DND-41 (cell line): ENCODE measurements at regions not wholly inside any gene's neighbourhood (a gene's known extent, or its start where the extent isn't known, plus 50 kb on each side); places are given as distances from the start of the nearest gene placed in this dataset.

Experiments used
- ATAC-seq: fragments of 200-7000 bp; cut with Tn5 transposase; 3 replicates; pipeline ENCODE4 v1.9.1; 2021; ENCODE audit warnings: low read depth; ENCODE audit not compliant: insufficient read depth
- DNase-seq: peaks from one replicate; pipeline ENCODE4 v3.0.0-alpha.2; 2020
- H2AFZ ChIP-seq: 2 replicates; pipeline ENCODE4 v1.6.0; 2012; ENCODE audit warnings: low read depth, low read length
- H3K27ac ChIP-seq: 2 replicates; pipeline ENCODE4 v1.5.1; 2012; ENCODE audit warnings: low read length, inconsistent platforms
- H3K27me3 ChIP-seq: fragments of 200-600 bp; sonication (generic); 2 replicates; pipeline ENCODE4 v1.6.0; 2012; ENCODE audit warnings: low read length, mild to moderate bottlenecking, inconsistent platforms; ENCODE audit not compliant: insufficient read depth, poor library complexity
- H3K36me3 ChIP-seq: 2 replicates; pipeline ENCODE4 v1.5.1; 2012; ENCODE audit warnings: low read length, inconsistent platforms; ENCODE audit not compliant: insufficient read depth
- H3K4me1 ChIP-seq: 2 replicates; pipeline ENCODE4 v1.5.1; 2012; ENCODE audit warnings: mild to moderate bottlenecking, low read length; ENCODE audit not compliant: insufficient read depth
- H3K4me2 ChIP-seq: 2 replicates; pipeline ENCODE4 v1.6.0; 2012; ENCODE audit warnings: mild to moderate bottlenecking, moderate library complexity, low read length, inconsistent platforms; ENCODE audit not compliant: insufficient read depth
- H3K4me3 ChIP-seq, 2 experiments: fragments of 200-600 bp in 1 of 2; shearing (Covaris generic) in 1 of 2; 2 replicates each; pipeline ENCODE4 v1.5.1; 2012 to 2016; ENCODE audit warnings: inconsistent platforms in 2 of 2, low read length in 2 of 2, mild to moderate bottlenecking in 2 of 2, low read depth in 1 of 2, moderate library complexity in 1 of 2
- H3K79me2 ChIP-seq: 2 replicates; pipeline ENCODE4 v1.6.0; 2012; ENCODE audit warnings: low read length, inconsistent platforms; ENCODE audit not compliant: insufficient read depth
- H3K9ac ChIP-seq: 2 replicates; pipeline ENCODE4 v1.6.0; 2012; ENCODE audit warnings: low read depth, mild to moderate bottlenecking, inconsistent platforms, low read length, moderate library complexity
- H3K9me3 ChIP-seq: 2 replicates; pipeline ENCODE4 v1.5.1; 2012; ENCODE audit warnings: low read length, moderate library complexity, mild to moderate bottlenecking, inconsistent platforms; ENCODE audit not compliant: insufficient read depth, severe bottlenecking
- H4K20me1 ChIP-seq: 2 replicates; pipeline ENCODE4 v1.6.0; 2012; ENCODE audit warnings: low read length; ENCODE audit not compliant: insufficient read depth
- EZH2 ChIP-seq: IDR thresholded peaks from 3 replicates; pipeline ENCODE4 v1.6.1; 2012; ENCODE audit warnings: borderline replicate concordance, low read depth, mild to moderate bottlenecking, moderate library complexity, low read length, inconsistent platforms; ENCODE audit not compliant: severe bottlenecking
- TF ChIP-seq, protein P1 (sequence below): IDR thresholded peaks from 2 replicates; pipeline ENCODE4 v1.5.1; 2012; ENCODE audit warnings: borderline replicate concordance, low read length, moderate library complexity, mild to moderate bottlenecking; ENCODE audit not compliant: poor library complexity, severe bottlenecking; ENCODE audit errors: extremely low read depth

DNA sequence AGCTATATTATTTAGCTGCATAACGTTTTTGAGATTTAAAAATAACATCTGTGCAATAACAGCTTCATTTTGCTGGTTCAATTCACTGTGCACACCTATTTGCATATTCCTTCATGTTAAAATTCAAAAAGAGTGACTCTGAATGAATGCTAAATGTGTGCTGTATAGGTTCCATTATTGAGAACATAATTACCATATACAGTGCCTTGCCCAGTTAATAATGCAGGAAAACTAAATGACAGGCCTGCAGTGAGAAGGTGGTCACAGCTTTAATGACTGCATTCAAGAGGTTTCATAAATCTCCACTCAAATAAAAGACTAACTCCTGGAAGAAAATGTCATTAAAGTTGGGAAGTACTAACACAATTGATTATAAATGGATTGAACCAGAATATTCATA is 1183.2 kb upstream of the ADGRL3 start:
- no peak overlapping the region for H3K4me3 ChIP-seq
- H3K9me3 ChIP-seq = no peaks in the 10 kb centered on the region
- no peaks in the 10 kb centered on the region for H4K20me1 ChIP-seq
- no peaks in the 10 kb centered on the region for H3K4me1 ChIP-seq
- H3K27me3 ChIP-seq = no peaks in the 10 kb centered on the region
- H2AFZ ChIP-seq = no peak overlapping the region
- no peaks in the 10 kb centered on the region for H3K36me3 ChIP-seq
- H3K79me2 ChIP-seq = no peaks in the 10 kb centered on the region
- DNase-seq = no peak
- no peak overlapping the region for H3K4me2 ChIP-seq
- no peak overlapping the region for H3K9ac ChIP-seq
- H3K27ac ChIP-seq = no peak overlapping the region
- no peak for TF ChIP-seq EZH2
- TF ChIP-seq, protein P1, sequence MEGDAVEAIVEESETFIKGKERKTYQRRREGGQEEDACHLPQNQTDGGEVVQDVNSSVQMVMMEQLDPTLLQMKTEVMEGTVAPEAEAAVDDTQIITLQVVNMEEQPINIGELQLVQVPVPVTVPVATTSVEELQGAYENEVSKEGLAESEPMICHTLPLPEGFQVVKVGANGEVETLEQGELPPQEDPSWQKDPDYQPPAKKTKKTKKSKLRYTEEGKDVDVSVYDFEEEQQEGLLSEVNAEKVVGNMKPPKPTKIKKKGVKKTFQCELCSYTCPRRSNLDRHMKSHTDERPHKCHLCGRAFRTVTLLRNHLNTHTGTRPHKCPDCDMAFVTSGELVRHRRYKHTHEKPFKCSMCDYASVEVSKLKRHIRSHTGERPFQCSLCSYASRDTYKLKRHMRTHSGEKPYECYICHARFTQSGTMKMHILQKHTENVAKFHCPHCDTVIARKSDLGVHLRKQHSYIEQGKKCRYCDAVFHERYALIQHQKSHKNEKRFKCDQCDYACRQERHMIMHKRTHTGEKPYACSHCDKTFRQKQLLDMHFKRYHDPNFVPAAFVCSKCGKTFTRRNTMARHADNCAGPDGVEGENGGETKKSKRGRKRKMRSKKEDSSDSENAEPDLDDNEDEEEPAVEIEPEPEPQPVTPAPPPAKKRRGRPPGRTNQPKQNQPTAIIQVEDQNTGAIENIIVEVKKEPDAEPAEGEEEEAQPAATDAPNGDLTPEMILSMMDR = no peak
- ATAC-seq = no peak

DNA sequence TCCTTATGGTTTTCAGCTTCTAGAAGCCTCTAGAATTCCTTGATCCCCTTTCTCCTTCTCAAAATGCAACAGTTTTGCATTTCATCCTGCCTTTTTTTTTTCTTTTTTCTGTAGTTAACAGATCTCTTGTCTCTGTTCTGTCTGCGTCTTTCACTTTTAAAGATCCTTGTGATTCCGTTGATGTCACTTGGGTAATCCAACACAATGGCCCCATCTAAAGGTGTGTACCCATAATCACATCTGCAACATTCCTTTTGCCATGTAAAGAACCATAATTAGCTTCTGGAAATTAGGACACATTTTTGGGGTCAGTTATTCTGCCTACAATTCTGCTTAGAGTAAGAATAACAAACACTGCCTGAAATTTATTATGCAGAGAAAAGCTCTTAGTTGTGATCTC is 1180.9 kb upstream of the ADGRL3 start:
- no peak overlapping the region for H3K4me2 ChIP-seq
- H3K9ac ChIP-seq = no peak overlapping the region
- no peaks in the 10 kb centered on the region for H3K27me3 ChIP-seq
- H2AFZ ChIP-seq = no peak overlapping the region
- ATAC-seq (no peak), DNase-seq (no peak)
- no peaks in the 10 kb centered on the region for H4K20me1 ChIP-seq
- no peaks in the 10 kb centered on the region for H3K36me3 ChIP-seq
- H3K79me2 ChIP-seq = no peaks in the 10 kb centered on the region
- H3K4me3 ChIP-seq = no peak overlapping the region
- H3K9me3 ChIP-seq = no peaks in the 10 kb centered on the region
- H3K27ac ChIP-seq = no peak overlapping the region
- TF ChIP-seq, protein P1 = no peak
- TF ChIP-seq EZH2 = no peak
- no peaks in the 10 kb centered on the region for H3K4me1 ChIP-seq

DNA sequence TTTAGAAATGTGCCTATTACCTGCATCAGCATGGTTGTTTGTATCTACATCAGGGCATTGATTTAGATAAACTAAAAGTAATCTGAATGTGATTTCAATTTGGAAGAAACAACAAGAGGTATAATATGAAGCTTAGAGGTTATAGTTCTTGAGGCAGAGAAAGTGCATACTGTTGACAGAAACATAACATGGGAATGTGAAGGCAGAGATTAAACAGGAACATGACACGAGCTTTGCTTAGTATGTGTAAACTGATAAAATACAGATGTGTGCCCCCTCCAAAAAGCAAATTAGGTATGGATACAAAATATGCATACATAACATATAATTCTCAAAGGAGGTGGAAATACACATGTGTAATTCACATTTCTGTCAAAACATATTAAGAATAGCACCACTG is 1180.2 kb upstream of the ADGRL3 start:
- TF ChIP-seq, protein P1 = no peak
- no peak for TF ChIP-seq EZH2
- Histone ChIP-seq H3K4me3 (no peak overlapping the region), H3K79me2 (no peaks in the 10 kb centered on the region), H3K36me3 (no peaks in the 10 kb centered on the region), H3K4me2 (no peak overlapping the region), H3K27me3 (no peaks in the 10 kb centered on the region), H3K9ac (no peak overlapping the region), H4K20me1 (no peaks in the 10 kb centered on the region), H3K27ac (no peak overlapping the region), H3K9me3 (no peaks in the 10 kb centered on the region), H2AFZ (no peak overlapping the region), H3K4me1 (no peaks in the 10 kb centered on the region)
- ATAC-seq = no peak
- DNase-seq = no peak

DNA sequence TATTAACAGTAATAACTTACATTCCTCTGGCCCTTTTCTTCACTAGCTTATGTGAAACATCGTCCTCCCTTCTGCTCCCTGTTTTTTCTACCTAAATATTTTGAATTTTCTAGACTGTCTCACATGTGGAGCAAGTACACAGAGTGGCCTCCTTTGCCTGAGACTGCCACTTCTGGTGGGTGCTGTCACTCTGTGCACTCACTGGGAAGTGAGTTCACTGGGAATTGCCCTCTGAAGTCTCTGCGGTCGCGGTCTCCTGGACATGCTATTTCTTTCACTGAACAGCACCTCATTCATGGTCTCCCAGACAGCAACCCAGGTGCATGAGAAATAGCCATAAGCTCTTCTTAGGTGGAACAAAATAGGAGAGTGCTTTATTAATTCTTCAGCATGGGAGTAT is 1179.7 kb upstream of the ADGRL3 start:
- DNase-seq = no peak
- Histone ChIP-seq H3K27ac (no peak overlapping the region), H3K36me3 (no peaks in the 10 kb centered on the region), H3K27me3 (no peaks in the 10 kb centered on the region), H3K4me1 (no peaks in the 10 kb centered on the region), H3K9ac (no peak overlapping the region), H3K9me3 (no peaks in the 10 kb centered on the region), H3K4me2 (no peak overlapping the region), H3K4me3 (no peak overlapping the region), H3K79me2 (no peaks in the 10 kb centered on the region), H4K20me1 (no peaks in the 10 kb centered on the region), H2AFZ (no peak overlapping the region)
- TF ChIP-seq, protein P1 = no peak
- TF ChIP-seq EZH2 = no peak
- ATAC-seq = no peak
